Progenitor cell of endocrine pancreas (in vitro differentiated cells): ENCODE measurements at regions not wholly inside any gene's neighbourhood (a gene's known extent, or its start where the extent isn't known, plus 50 kb on each side); places are given as distances from the start of the nearest gene placed in this dataset.
"Not testable (repeated sequence)": the region's sequence is repeated elsewhere in the genome, so short reads cannot be mapped to it uniquely, and the experiment has no call there.

ENCODE experiments used
- DNase-seq: peaks from one replicate; pipeline ENCODE4 v3.0.0; 2021; ENCODE audit warnings: low spot score; ENCODE audit not compliant: unreplicated experiment
- H3K27ac Mint-ChIP-seq: 2 replicates; pipeline ENCODE4 v1.8.0; 2021; ENCODE audit warnings: mild to moderate bottlenecking, moderate library complexity, mixed read lengths
- H3K27me3 Mint-ChIP-seq: 2 replicates; pipeline ENCODE4 v1.8.0; 2021; ENCODE audit warnings: mixed read lengths
- H3K36me3 Mint-ChIP-seq: 2 replicates; pipeline ENCODE4 v1.8.0; 2022; ENCODE audit warnings: mixed read lengths; ENCODE audit not compliant: insufficient read depth
- H3K4me1 Mint-ChIP-seq: 2 replicates; pipeline ENCODE4 v1.8.0; 2021; ENCODE audit warnings: low read depth, mixed read lengths
- H3K4me3 Mint-ChIP-seq: 2 replicates; pipeline ENCODE4 v1.8.0; 2021; ENCODE audit warnings: low read depth, mild to moderate bottlenecking, moderate library complexity, mixed read lengths
- H3K9me3 Mint-ChIP-seq: 2 replicates; pipeline ENCODE4 v1.8.0; 2021; ENCODE audit warnings: low read depth, mixed read lengths
- CTCF ChIP-seq: fragments of 200-600 bp; sonication (generic); IDR thresholded peaks from one replicate; pipeline ENCODE4 v1.5.0; 2021; ENCODE audit warnings: antibody characterized with exemption, mild to moderate bottlenecking; ENCODE audit not compliant: unreplicated experiment

- no peak for TF ChIP-seq CTCF
- peaks cover 19% of the 10 kb centered on the region for H3K27me3 Mint-ChIP-seq
- H3K27ac Mint-ChIP-seq, result no peak overlapping the region
- no peaks in the 10 kb centered on the region for H3K36me3 Mint-ChIP-seq
- H3K4me3 Mint-ChIP-seq, result no peak overlapping the region
- no peaks in the 10 kb centered on the region for H3K4me1 Mint-ChIP-seq
- peaks cover 8% of the 10 kb centered on the region for H3K9me3 Mint-ChIP-seq
- no peak for DNase-seq
Measured at GRCh38 chr2:118423776-118424175, 335.5 kb downstream of the INSIG2 start.

GRCh38 chr2:118421648-118422047, 333.4 kb downstream of the INSIG2 start:
- Mint-ChIP-seq H3K4me3 (no peak overlapping the region), H3K27me3 (peaks cover 26% of the 10 kb centered on the region), H3K27ac (no peak overlapping the region), H3K9me3 (peaks cover 8% of the 10 kb centered on the region), H3K4me1 (no peaks in the 10 kb centered on the region), H3K36me3 (no peaks in the 10 kb centered on the region)
- no peak for TF ChIP-seq CTCF
- DNase-seq, result no peak

GRCh38 chr2:118417406-118418120, 329.3 kb downstream of the INSIG2 start:
- H3K27me3 Mint-ChIP-seq, result peaks cover 13% of the 10 kb centered on the region
- TF ChIP-seq CTCF, result no peak
- H3K27ac Mint-ChIP-seq, result no peak overlapping the region
- H3K36me3 Mint-ChIP-seq, result no peaks in the 10 kb centered on the region
- H3K9me3 Mint-ChIP-seq, result peaks cover 8% of the 10 kb centered on the region
- H3K4me3 Mint-ChIP-seq, result no peak overlapping the region
- H3K4me1 Mint-ChIP-seq, result no peaks in the 10 kb centered on the region
- DNase-seq, result no peak

GRCh38 chr2:118415186-118415585, 326.9 kb downstream of the INSIG2 start:
- H3K36me3 Mint-ChIP-seq, H3K9me3 Mint-ChIP-seq, H3K4me1 Mint-ChIP-seq, H3K4me3 Mint-ChIP-seq, DNase-seq, H3K27ac Mint-ChIP-seq: not testable (repeated sequence)
- H3K27me3 Mint-ChIP-seq, result peaks cover 17% of the 10 kb centered on the region

- no peak for TF ChIP-seq CTCF
- Mint-ChIP-seq H3K27me3 (peaks cover 10% of the 10 kb centered on the region), H3K36me3 (peaks cover 1% of the 10 kb centered on the region), H3K4me3 (no peak overlapping the region), H3K4me1 (no peaks in the 10 kb centered on the region), H3K27ac (no peak overlapping the region), H3K9me3 (peaks cover 14% of the 10 kb centered on the region)
- DNase-seq, result no peak
Measured at GRCh38 chr2:118403658-118404451, 315.6 kb downstream of the INSIG2 start.
